Right ventricle myocardium superior (tissue), 1 donor: ENCODE measurements at regions not wholly inside any gene's neighbourhood (a gene's known extent, or its start where the extent isn't known, plus 50 kb on each side); places are given as distances from the start of the nearest gene placed in this dataset.
A peak's percentile ranks its signal among the peaks of the same experiment; 100 is the strongest.
"Not testable (repeated sequence)": the region's sequence is repeated elsewhere in the genome, so short reads cannot be mapped to it uniquely, and the experiment has no call there.

Source experiments
- ATAC-seq: fragments of 200-7000 bp; cut with Tn5 transposase; one replicate; pipeline ENCODE4 v1.9.1; 2020; ENCODE audit warnings: mild to moderate bottlenecking; ENCODE audit not compliant: poor library complexity
- DNase-seq: peaks from one replicate; pipeline ENCODE4 v3.0.0-alpha.2; 2020
- intact Hi-C: fragments of 100-400 bp; cut with DNase I; formaldehyde crosslinking; loops from one replicate; pipeline ENCODE4 v1.11.2; 2022
- donor health status: DM: no; HTN: yes; CAD: no; lungs with severe emphysema.

- ATAC-seq (peak; percentile 59), DNase-seq (no peak)
- intact Hi-C loops, result loop anchor here (5.0 kb wide), 1 partner anchor 348 kb away; no protein-coding TSS in a partner anchor
These were observed 351.3 kb upstream of the RUNX1 start for GRCh38 chr21:35400233-35400939.

- DNase-seq (no peak), ATAC-seq (no peak)
- intact Hi-C loops, result loop anchor here (5.0 kb wide), 1 partner anchor 347 kb away; no protein-coding TSS in a partner anchor
These were observed 350.6 kb upstream of the RUNX1 start for GRCh38 chr21:35399706-35400105.

- ATAC-seq (no peak), DNase-seq (no peak)
- intact Hi-C loops, result no loop called here
These were observed 350.0 kb upstream of the RUNX1 start for GRCh38 chr21:35399002-35399530.

- intact Hi-C loops, result no loop called here
- ATAC-seq, result no peak
- no peak for DNase-seq
These were observed 349.4 kb upstream of the RUNX1 start for GRCh38 chr21:35398346-35398982.

- DNase-seq, result no peak
- ATAC-seq, result no peak
- intact Hi-C loops, result no loop called here
These were observed 348.7 kb upstream of the RUNX1 start for GRCh38 chr21:35397781-35398180.

- ATAC-seq (no peak), DNase-seq (no peak)
- intact Hi-C loops, result no loop called here
These were observed 347.6 kb upstream of the RUNX1 start for GRCh38 chr21:35396655-35397054.

GRCh38 chr21:35395728-35396127 is 346.6 kb upstream of the RUNX1 start:
- no peak for DNase-seq
- intact Hi-C loops, result no loop called here
- no peak for ATAC-seq

GRCh38 chr21:35394634-35395369 is 345.7 kb upstream of the RUNX1 start:
- DNase-seq (no peak), ATAC-seq (no peak)
- intact Hi-C loops, result no loop called here

GRCh38 chr21:35394049-35394448 is 344.9 kb upstream of the RUNX1 start:
- ATAC-seq, result no peak
- DNase-seq, result peak; percentile 46
- intact Hi-C loops, result no loop called here

- DNase-seq, result no peak
- intact Hi-C loops, result no loop called here
- no peak for ATAC-seq
These were observed 341.1 kb upstream of the RUNX1 start for GRCh38 chr21:35390013-35390776.

- no peak for ATAC-seq
- intact Hi-C loops, result no loop called here
- DNase-seq, result no peak
These were observed 337.5 kb upstream of the RUNX1 start for GRCh38 chr21:35386491-35387079.

- DNase-seq, result no peak
- intact Hi-C loops, result no loop called here
- ATAC-seq, result no peak
These were observed 335.3 kb upstream of the RUNX1 start for GRCh38 chr21:35384375-35384774.

- no peak for ATAC-seq
- DNase-seq, result no peak
- intact Hi-C loops, result no loop called here
These were observed 333.6 kb upstream of the RUNX1 start for GRCh38 chr21:35382696-35383095.

GRCh38 chr21:35381743-35382310 is 332.7 kb upstream of the RUNX1 start:
- intact Hi-C loops, result no loop called here
- no peak for DNase-seq
- no peak for ATAC-seq

GRCh38 chr21:35380304-35380703 is 331.2 kb upstream of the RUNX1 start:
- DNase-seq, intact Hi-C loops, ATAC-seq: not testable (repeated sequence)

- ATAC-seq (no peak), DNase-seq (no peak)
- intact Hi-C loops, result no loop called here
These were observed 329.8 kb upstream of the RUNX1 start for GRCh38 chr21:35378881-35379280.

- no peak for DNase-seq
- no peak for ATAC-seq
- intact Hi-C loops, result no loop called here
These were observed 328.5 kb upstream of the RUNX1 start for GRCh38 chr21:35377505-35378090.
